GM18858 (cell line): ENCODE measurements at regions not wholly inside any gene's neighbourhood (a gene's known extent, or its start where the extent isn't known, plus 50 kb on each side); places are given as distances from the start of the nearest gene placed in this dataset.
A peak's percentile ranks its signal among the peaks of the same experiment; 100 is the strongest.

Experiments
- ATAC-seq: cut with Tn5 transposase; IDR thresholded peaks from one replicate; pipeline ENCODE4 v1.9.1; 2021; ENCODE audit not compliant: unreplicated experiment

DNA sequence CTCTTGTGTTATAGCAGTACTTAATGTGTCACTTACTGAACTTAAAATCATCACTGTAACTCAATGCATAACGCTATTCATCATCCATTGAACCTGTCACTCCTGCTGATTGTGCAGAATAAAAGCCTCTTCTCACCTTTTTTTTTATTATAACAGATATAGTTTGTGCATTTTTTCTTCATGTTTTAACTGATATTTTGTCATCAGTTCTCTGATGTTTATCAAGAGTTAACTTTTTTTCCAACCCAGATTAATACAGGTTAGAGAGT lies 100.4 kb downstream of the SLIT2 start:
- no peak for ATAC-seq

GRCh38 chr4:20353646-20354045 lies 101.9 kb downstream of the SLIT2 start:
- ATAC-seq: no peak

DNA sequence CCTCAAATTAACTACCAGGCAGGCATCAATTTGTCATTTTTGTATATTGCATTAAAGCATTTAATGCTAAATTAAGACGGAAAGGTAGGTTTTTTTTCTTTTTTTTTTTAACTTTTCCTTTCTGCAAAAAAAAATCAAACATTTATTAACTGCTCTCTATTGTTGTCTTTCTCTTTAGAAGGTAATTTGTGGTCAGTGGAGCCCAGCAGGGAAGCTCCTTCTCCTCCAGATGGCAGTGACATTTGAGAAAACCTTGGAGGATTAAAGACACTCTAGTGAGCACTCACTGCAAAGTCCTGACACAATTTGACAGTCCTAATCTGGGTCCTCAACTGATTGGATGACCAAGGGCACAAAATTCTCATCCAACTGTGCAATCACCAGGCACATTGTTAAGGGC lies 102.4 kb downstream of the SLIT2 start:
- ATAC-seq: no peak

- no peak for ATAC-seq
Observed at GRCh38 chr4:20356565-20356964, 104.9 kb downstream of the SLIT2 start.

DNA sequence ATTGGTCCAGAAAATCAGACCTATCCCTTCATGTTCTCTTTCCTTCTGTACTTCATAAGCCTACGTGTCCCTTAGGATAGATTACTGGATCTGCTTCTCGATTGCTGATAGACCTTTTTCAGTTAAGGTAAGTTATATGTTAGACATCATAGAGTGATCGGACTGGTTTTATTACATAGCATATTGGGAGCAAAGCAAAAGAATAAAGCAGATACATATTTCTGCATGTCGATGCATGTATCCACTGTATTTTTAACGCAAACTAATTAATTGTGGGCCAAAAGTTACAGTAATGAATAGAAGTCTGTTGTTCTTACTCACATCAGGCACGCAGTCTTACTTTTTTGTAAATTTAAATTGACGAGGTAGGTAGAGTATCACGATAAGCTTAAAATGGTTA lies 106.4 kb downstream of the SLIT2 start:
- ATAC-seq: no peak

DNA sequence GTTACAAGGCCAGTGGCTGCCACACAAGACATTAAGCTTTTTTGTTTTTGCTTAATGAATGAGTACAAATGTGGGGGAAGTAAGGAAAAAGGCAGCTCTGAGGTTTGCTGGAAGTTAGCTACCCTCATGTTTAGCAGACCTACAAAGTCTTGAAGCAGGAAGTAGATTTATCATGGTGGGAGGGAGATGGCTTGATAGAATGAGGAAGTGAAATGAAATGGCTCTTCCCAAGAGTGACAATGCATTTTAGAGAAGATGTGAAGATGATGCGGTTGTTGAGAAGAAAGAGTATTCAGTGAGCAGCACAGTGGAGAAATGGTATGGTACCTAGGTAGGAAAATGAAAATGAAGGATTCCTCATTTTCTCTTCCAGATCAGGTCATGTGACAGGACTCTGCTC lies 108.0 kb downstream of the SLIT2 start:
- peak; percentile 88 for ATAC-seq

DNA sequence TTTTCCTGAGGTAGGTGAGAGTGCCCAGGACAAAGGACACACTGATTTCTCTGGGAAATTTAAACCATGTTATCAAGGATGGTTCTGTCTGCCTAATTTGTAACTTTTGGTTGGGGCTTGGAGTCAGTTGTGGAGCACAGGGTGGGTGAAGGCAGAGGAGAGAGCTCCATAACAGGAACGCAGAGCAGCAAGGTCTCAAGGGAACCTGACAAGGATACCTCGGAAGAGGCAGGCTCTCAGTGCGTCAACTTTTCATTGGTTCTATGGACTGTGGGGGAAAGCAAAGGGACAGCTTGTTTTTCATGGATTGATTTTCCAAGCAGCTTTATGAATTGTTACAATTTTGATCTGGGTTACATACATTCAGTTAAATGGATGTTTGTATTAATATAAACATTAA lies 110.4 kb downstream of the SLIT2 start:
- no peak for ATAC-seq

- no peak for ATAC-seq
Observed at GRCh38 chr4:20364969-20365368, 113.3 kb downstream of the SLIT2 start.

DNA sequence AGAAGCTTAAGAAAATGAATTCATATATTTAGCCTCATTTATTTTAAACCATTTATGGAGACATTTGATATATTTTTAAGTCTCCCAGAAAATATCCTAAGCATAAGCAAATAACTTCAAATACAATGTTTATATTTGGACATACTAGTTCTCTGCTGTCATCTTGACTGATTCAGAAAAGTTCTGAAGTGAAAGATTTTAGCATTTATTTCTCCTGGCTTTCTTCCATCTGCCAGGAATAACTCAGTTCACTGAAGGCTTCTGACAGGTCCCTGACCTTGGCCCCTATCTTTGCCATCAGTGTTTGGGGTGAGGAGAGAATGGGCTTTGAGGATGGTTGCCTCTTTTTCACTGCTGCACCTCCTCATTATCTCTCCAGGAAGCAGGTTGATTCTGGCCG lies 115.7 kb downstream of the SLIT2 start:
- no peak for ATAC-seq

GRCh38 chr4:20368926-20369325 lies 117.2 kb downstream of the SLIT2 start:
- no peak for ATAC-seq

GRCh38 chr4:20370274-20370673 lies 118.6 kb downstream of the SLIT2 start:
- no peak for ATAC-seq

- ATAC-seq: peak; percentile 47
Observed at GRCh38 chr4:20376070-20376469, 124.4 kb downstream of the SLIT2 start.

DNA sequence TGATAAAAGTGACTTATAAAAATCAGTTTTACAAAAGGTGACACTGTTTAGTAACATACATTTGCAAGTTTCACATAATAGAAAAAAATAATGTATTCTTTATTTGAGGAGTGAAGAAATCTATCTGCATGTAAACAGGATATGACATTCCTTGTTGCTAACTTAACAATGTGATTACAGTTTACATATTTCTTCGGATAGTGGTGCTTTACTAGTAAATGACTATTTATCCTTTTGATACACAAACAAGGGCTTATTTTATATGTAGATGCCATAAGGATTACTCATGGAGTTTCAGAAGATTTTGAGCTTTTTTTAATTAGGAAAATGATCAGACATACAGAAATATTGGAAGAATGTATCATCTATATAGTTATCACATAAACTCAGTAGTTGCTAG lies 126.5 kb downstream of the SLIT2 start:
- no peak for ATAC-seq

DNA sequence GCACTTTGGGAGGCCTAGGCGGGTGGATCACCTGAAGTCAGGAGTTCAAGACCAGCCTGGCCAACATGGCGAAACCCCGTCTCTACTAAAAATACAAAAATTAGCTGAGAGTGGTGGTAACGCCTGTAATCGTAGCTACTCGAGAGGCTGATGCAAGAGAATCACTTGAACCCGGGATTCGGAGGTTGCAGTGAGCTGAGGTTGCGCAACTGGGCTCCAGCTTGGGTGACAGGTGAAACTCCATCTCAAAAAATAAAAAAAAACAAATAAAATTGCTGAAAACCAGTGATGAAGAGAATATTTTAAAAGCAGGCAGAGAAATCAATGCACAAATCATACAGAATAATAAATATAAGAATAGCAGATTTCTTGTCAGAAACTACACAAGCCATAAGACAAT lies 129.3 kb downstream of the SLIT2 start:
- ATAC-seq: no peak

- ATAC-seq: no peak
Observed at GRCh38 chr4:20383283-20383682, 131.6 kb downstream of the SLIT2 start.

DNA sequence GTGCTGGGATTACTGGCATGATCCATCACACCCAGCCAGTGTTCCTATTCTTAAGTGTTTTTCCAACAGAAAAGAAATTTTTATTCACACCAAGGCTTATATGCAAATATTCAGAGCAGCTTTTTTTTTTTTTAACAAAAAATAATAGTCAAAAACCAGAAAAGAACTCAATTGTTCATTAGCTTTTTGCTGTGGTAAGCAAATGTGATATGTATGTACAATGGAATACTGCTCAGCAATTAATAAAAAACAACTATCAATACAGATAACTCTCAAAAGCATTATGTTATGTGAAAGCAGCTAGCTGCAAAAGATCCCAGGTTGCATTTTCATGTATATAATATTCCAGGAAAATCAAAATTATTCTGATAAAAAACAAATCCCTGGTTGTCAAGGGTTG lies 132.3 kb downstream of the SLIT2 start:
- ATAC-seq: no peak

- no peak for ATAC-seq
Observed at GRCh38 chr4:20384456-20384855, 132.8 kb downstream of the SLIT2 start.

GRCh38 chr4:20386001-20386740 lies 134.5 kb downstream of the SLIT2 start:
- no peak for ATAC-seq

GRCh38 chr4:20386906-20387305 lies 135.2 kb downstream of the SLIT2 start:
- ATAC-seq: no peak

GRCh38 chr4:20391198-20391597 lies 139.5 kb downstream of the SLIT2 start:
- no peak for ATAC-seq

DNA sequence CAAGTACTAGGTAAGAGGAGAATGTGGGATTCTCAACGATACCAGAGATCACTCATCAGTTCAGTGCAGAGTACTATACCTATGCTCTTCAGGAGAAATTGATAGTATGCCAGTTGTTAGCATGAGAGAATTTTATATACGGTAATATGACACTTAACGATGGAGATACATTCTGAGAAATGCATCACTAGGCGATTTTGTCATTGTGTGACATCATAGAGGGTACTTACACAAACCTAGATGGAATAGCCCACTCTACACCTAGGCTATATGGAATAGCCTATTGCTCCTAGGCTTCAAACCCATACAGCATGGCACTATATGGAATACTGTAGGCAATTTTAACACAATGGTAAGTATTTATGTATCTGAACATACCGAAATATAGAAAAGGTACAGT lies 140.2 kb downstream of the SLIT2 start:
- ATAC-seq: no peak

- ATAC-seq: no peak
Observed at GRCh38 chr4:20393486-20394100, 141.9 kb downstream of the SLIT2 start.

GRCh38 chr4:20394512-20394911 lies 142.8 kb downstream of the SLIT2 start:
- ATAC-seq: no peak
